ENCODE measurements at regions not wholly inside any gene's neighbourhood (a gene's known extent, or its start where the extent isn't known, plus 50 kb on each side); places are given as distances from the start of the nearest gene placed in this dataset.

GRCh38 chr10:123474700-123475099 lies 191.5 kb upstream of the GPR26 start:
- Histone ChIP-seq H3K4me3 (replicated peaks in 1 of 3; ENCODE audit: insufficient read depth in 1 of 3, low read depth in 2 of 3, low read length in 3 of 3) (no peak overlapping the region), H3K9ac (ENCODE audit: insufficient read depth, low read depth, low read length) (no peak overlapping the region), H3K79me2 (ENCODE audit: insufficient read depth, low read length) (no peaks in the 10 kb centered on the region), H4K20me1 (ENCODE audit: insufficient read depth, low read length) (no peaks in the 10 kb centered on the region), H2AFZ (ENCODE audit: low read length) (no peak overlapping the region), H3K4me1 (ENCODE audit: insufficient read depth, low read length) (no peaks in the 10 kb centered on the region), H3K27me3 (ENCODE audit: control insufficient read depth in 1 of 2, insufficient read depth in 2 of 2, low read length in 2 of 2) (peaks cover 3% of the 10 kb centered on the region in 2 experiments; a peak in 4 of 5 replicates), H3K4me2 (ENCODE audit: low read depth, low read length) (no peak overlapping the region), H3K9me3 (ENCODE audit: low read length) (no peaks in the 10 kb centered on the region), H3K27ac (ENCODE audit: extremely low read length, insufficient read depth, low read length) (no peak overlapping the region), H3K36me3 (replicated peaks in 1 of 2; ENCODE audit: control insufficient read depth in 1 of 2, insufficient read depth in 2 of 2, low read length in 2 of 2) (no peaks in the 10 kb centered on the region)
- ChIA-PET POLR2A (no interaction called here), CTCF (ENCODE audit: low intra/inter-chr PET ratio, low total read pairs) (no interaction called here)
- no TSS peak for BruUV-seq (replicated peaks)
- no peak for DNase-seq (ENCODE audit: low spot score)
- no peak for FAIRE-seq
- 10% methylated on average over 2 of the region's 4 CpGs for WGBS (ENCODE audit: low lambda C conversion rate)
- in situ Hi-C loops (cut with HindIII; ENCODE audit: extremely low pct_ligation_motif_present, low pct_unique_long_range_greater_than_20kb) (no loop called here), intact Hi-C loops (cut with micrococcal nuclease; ENCODE audit: unreplicated experiment) (no loop called here)
- TF ChIP-seq ZNF414 (CRISPR knock-in tag; IDR thresholded peaks at IDR 0.05) (no peak), REPIN1 (CRISPR knock-in tag; IDR thresholded peaks at IDR 0.05; ENCODE audit: borderline replicate concordance, low read depth) (no peak)
- no peak for ATAC-seq

- BruUV-seq (replicated peaks), result no TSS peak
- H3K27me3 ChIP-seq (ENCODE audit: control insufficient read depth in 1 of 2, insufficient read depth in 2 of 2, low read length in 2 of 2), result peaks cover 3 to 7% of the 10 kb centered on the region in 2 experiments; a peak in 4 of 5 replicates
- WGBS (ENCODE audit: low lambda C conversion rate), result 0% methylated on average over 2 of the region's 2 CpGs
Measured at GRCh38 chr10:123475466-123475865, 190.7 kb upstream of the GPR26 start.

More at GRCh38 chr10:123475466-123475865, 190.7 kb upstream of the GPR26 start:
- in situ Hi-C loops (cut with HindIII; ENCODE audit: extremely low pct_ligation_motif_present, low pct_unique_long_range_greater_than_20kb), result no loop called here
- Histone ChIP-seq H3K36me3 (replicated peaks in 1 of 2; ENCODE audit: control insufficient read depth in 1 of 2, insufficient read depth in 2 of 2, low read length in 2 of 2) (no peaks in the 10 kb centered on the region), H3K9me3 (ENCODE audit: low read length) (no peaks in the 10 kb centered on the region), H3K4me2 (ENCODE audit: low read depth, low read length) (no peak overlapping the region), H3K27ac (ENCODE audit: extremely low read length, insufficient read depth, low read length) (no peak overlapping the region), H2AFZ (ENCODE audit: low read length) (no peak overlapping the region), H3K79me2 (ENCODE audit: insufficient read depth, low read length) (no peaks in the 10 kb centered on the region), H3K4me3 (replicated peaks in 1 of 3; ENCODE audit: insufficient read depth in 1 of 3, low read depth in 2 of 3, low read length in 3 of 3) (no peak overlapping the region), H4K20me1 (ENCODE audit: insufficient read depth, low read length) (no peaks in the 10 kb centered on the region), H3K4me1 (ENCODE audit: insufficient read depth, low read length) (no peaks in the 10 kb centered on the region), H3K9ac (ENCODE audit: insufficient read depth, low read depth, low read length) (no peak overlapping the region)
- ATAC-seq (no peak), DNase-seq (ENCODE audit: low spot score) (peak; percentile 5), FAIRE-seq (no peak)
- ChIA-PET POLR2A (no interaction called here), CTCF (ENCODE audit: low intra/inter-chr PET ratio, low total read pairs) (no interaction called here)
- TF ChIP-seq ZNF350 (CRISPR knock-in tag; IDR thresholded peaks at IDR 0.05; ENCODE audit: borderline replicate concordance, low read depth), result no peak
- no peak for TF ChIP-seq PITX1 (CRISPR knock-in tag; IDR thresholded peaks at IDR 0.05)
- no peak for TF ChIP-seq TAF1 (CRISPR knock-in tag; IDR thresholded peaks at IDR 0.05)
- no peak for TF ChIP-seq ZBTB34 (CRISPR knock-in tag; IDR thresholded peaks at IDR 0.05)
- 0 out of 2 replicates have a peak, but pooled peaks have one; percentile 17 for TF ChIP-seq FOSL2 (CRISPR knock-in tag; IDR thresholded peaks at IDR 0.05)
- no peak for TF ChIP-seq ZNF850 (CRISPR knock-in tag; conservative IDR thresholded peaks at IDR 0.05)
- no peak for TF ChIP-seq ZNF512B (CRISPR knock-in tag; IDR thresholded peaks at IDR 0.05; ENCODE audit: borderline replicate concordance)
- intact Hi-C loops (cut with micrococcal nuclease; ENCODE audit: unreplicated experiment), result no loop called here

Data from HepG2 (cell line).